ENCODE measurements at regions not wholly inside any gene's neighbourhood (a gene's known extent, or its start where the extent isn't known, plus 50 kb on each side); places are given as distances from the start of the nearest gene placed in this dataset.
"Not testable (repeated sequence)": the region's sequence is repeated elsewhere in the genome, so short reads cannot be mapped to it uniquely, and the experiment has no call there.

- Mint-ChIP-seq H3K4me3 (no peak overlapping the region), H3K27ac (ENCODE audit: unreplicated experiment) (no peak overlapping the region), H3K9me3 (no peaks in the 10 kb centered on the region), H3K4me1 (no peaks in the 10 kb centered on the region), H3K27me3 (ENCODE audit: low read depth) (no peaks in the 10 kb centered on the region), H3K36me3 (ENCODE audit: low read depth) (no peaks in the 10 kb centered on the region)
- no peak for DNase-seq (ENCODE audit: low read depth, low spot score)
- no peak for TF ChIP-seq CTCF (conservative IDR thresholded peaks at IDR 0.05)
Measured at GRCh38 chr5:23742701-23743100, 235.3 kb downstream of the PRDM9 start.

GRCh38 chr5:23755906-23756305 is 248.5 kb downstream of the PRDM9 start:
- Mint-ChIP-seq H3K4me3 (no peak overlapping the region), H3K36me3 (ENCODE audit: low read depth) (peaks cover 3% of the 10 kb centered on the region), H3K4me1 (no peaks in the 10 kb centered on the region), H3K9me3 (peaks cover 5% of the 10 kb centered on the region), H3K27me3 (ENCODE audit: low read depth) (no peaks in the 10 kb centered on the region), H3K27ac (ENCODE audit: unreplicated experiment) (no peak overlapping the region)
- no peak for TF ChIP-seq CTCF (conservative IDR thresholded peaks at IDR 0.05)
- DNase-seq (ENCODE audit: low read depth, low spot score) = no peak

GRCh38 chr5:23756779-23757178 is 249.4 kb downstream of the PRDM9 start:
- no peaks in the 10 kb centered on the region for H3K4me1 Mint-ChIP-seq
- H3K27me3 Mint-ChIP-seq (ENCODE audit: low read depth) = no peaks in the 10 kb centered on the region
- H3K4me3 Mint-ChIP-seq = no peak overlapping the region
- no peaks in the 10 kb centered on the region for H3K9me3 Mint-ChIP-seq
- no peak overlapping the region for H3K27ac Mint-ChIP-seq (ENCODE audit: unreplicated experiment)
- no peak for DNase-seq (ENCODE audit: low read depth, low spot score)
- TF ChIP-seq CTCF (conservative IDR thresholded peaks at IDR 0.05) = no peak
- H3K36me3 Mint-ChIP-seq (ENCODE audit: low read depth) = no peaks in the 10 kb centered on the region

- no peak for DNase-seq (ENCODE audit: low read depth, low spot score)
- Mint-ChIP-seq H3K4me1 (no peaks in the 10 kb centered on the region), H3K27ac (ENCODE audit: unreplicated experiment) (no peak overlapping the region), H3K9me3 (no peaks in the 10 kb centered on the region), H3K36me3 (ENCODE audit: low read depth) (no peaks in the 10 kb centered on the region), H3K4me3 (no peak overlapping the region), H3K27me3 (ENCODE audit: low read depth) (no peaks in the 10 kb centered on the region)
- no peak for TF ChIP-seq CTCF (conservative IDR thresholded peaks at IDR 0.05)
Measured at GRCh38 chr5:23763170-23763569, 255.8 kb downstream of the PRDM9 start.

- no peaks in the 10 kb centered on the region for H3K4me1 Mint-ChIP-seq
- no peaks in the 10 kb centered on the region for H3K36me3 Mint-ChIP-seq (ENCODE audit: low read depth)
- H3K9me3 Mint-ChIP-seq = no peaks in the 10 kb centered on the region
- H3K27ac Mint-ChIP-seq (ENCODE audit: unreplicated experiment) = no peak overlapping the region
- no peak overlapping the region for H3K4me3 Mint-ChIP-seq
- H3K27me3 Mint-ChIP-seq (ENCODE audit: low read depth) = no peaks in the 10 kb centered on the region
- DNase-seq (ENCODE audit: low read depth, low spot score) = no peak
- TF ChIP-seq CTCF (conservative IDR thresholded peaks at IDR 0.05) = no peak
Measured at GRCh38 chr5:23776684-23777083, 269.3 kb downstream of the PRDM9 start.

GRCh38 chr5:23800307-23800706 is 292.9 kb downstream of the PRDM9 start:
- not testable (repeated sequence) for H3K9me3 Mint-ChIP-seq; H3K4me3 Mint-ChIP-seq; H3K4me1 Mint-ChIP-seq; H3K27me3 Mint-ChIP-seq (ENCODE audit: low read depth); H3K27ac Mint-ChIP-seq (ENCODE audit: unreplicated experiment); DNase-seq (ENCODE audit: low read depth, low spot score); H3K36me3 Mint-ChIP-seq (ENCODE audit: low read depth)
- peak; percentile 14 for TF ChIP-seq CTCF (conservative IDR thresholded peaks at IDR 0.05)

All from neural crest cell (in vitro differentiated cells).